Esophagus (tissue), 2 donors: ENCODE measurements at regions not wholly inside any gene's neighbourhood (a gene's known extent, or its start where the extent isn't known, plus 50 kb on each side); places are given as distances from the start of the nearest gene placed in this dataset.
"Not testable (repeated sequence)": the region's sequence is repeated elsewhere in the genome, so short reads cannot be mapped to it uniquely, and the experiment has no call there.

Experiments
- H3K27ac ChIP-seq, 2 donors: one replicate each; pipeline ENCODE4 v1.5.1; 2013; ENCODE audit warnings: low read depth in 2 of 2, mild to moderate bottlenecking in 2 of 2, inconsistent platforms in 1 of 2, low read length in 1 of 2, moderate library complexity in 1 of 2
- H3K27me3 ChIP-seq, 2 donors: one replicate each; pipeline ENCODE4 v1.6.1; 2013; ENCODE audit warnings: low read length in 2 of 2, control low read depth in 1 of 2, mild to moderate bottlenecking in 1 of 2; ENCODE audit not compliant: insufficient read depth in 2 of 2, control insufficient read depth in 1 of 2
- H3K36me3 ChIP-seq, 2 donors: one replicate each; pipeline ENCODE4 v1.6.1; 2013; ENCODE audit warnings: low read length in 1 of 2; ENCODE audit not compliant: control insufficient read depth in 2 of 2, insufficient read depth in 2 of 2
- H3K4me1 ChIP-seq, 2 donors: one replicate each; pipeline ENCODE4 v1.6.1; 2013; ENCODE audit warnings: low read length in 1 of 2; ENCODE audit not compliant: control insufficient read depth in 2 of 2, insufficient read depth in 2 of 2
- H3K4me3 ChIP-seq, 2 donors: one replicate each; pipeline ENCODE4 v1.5.1; 2013; ENCODE audit warnings: low read length in 2 of 2, mild to moderate bottlenecking in 2 of 2, low read depth in 1 of 2, moderate library complexity in 1 of 2
- H3K9me3 ChIP-seq, 2 donors: one replicate each; pipeline ENCODE4 v1.6.1; 2013; ENCODE audit warnings: mild to moderate bottlenecking in 2 of 2, low read depth in 1 of 2, low read length in 1 of 2, moderate library complexity in 1 of 2; ENCODE audit not compliant: control insufficient read depth in 2 of 2, insufficient read depth in 1 of 2
- WGBS, 2 donors: extraction: QIAGEN DNeasy Blood & Tissue Kit; methylation state at CpG; one replicate each; pipeline ENCODE4 v1.1.7; 2013; 5-methylcytosine and 5-hydroxymethylcytosine counted together
- donor health status: healthy with polysubstance abuse.
- donor health status: Bipolar disorder and iron deficiency.

GRCh38 chr2:8253781-8254180 lies 428.1 kb upstream of the ID2 start:
- H3K36me3 ChIP-seq, result no peaks in the 10 kb centered on the region
- no peaks in the 10 kb centered on the region for H3K4me1 ChIP-seq
- H3K4me3 ChIP-seq, result no peak overlapping the region
- H3K9me3 ChIP-seq, result peaks cover 0 to 4% of the 10 kb centered on the region in 2 donors
- 94 to 96% methylated on average over 2 of the region's 2 CpGs for WGBS, 2 donors
- no peak overlapping the region for H3K27ac ChIP-seq
- no peaks in the 10 kb centered on the region for H3K27me3 ChIP-seq

- H3K4me3 ChIP-seq, H3K9me3 ChIP-seq, H3K27ac ChIP-seq, H3K4me1 ChIP-seq, H3K36me3 ChIP-seq, H3K27me3 ChIP-seq: not testable (repeated sequence)
Observed at GRCh38 chr2:8254214-8254613, 427.6 kb upstream of the ID2 start.

GRCh38 chr2:8254791-8255447 lies 426.9 kb upstream of the ID2 start:
- peaks cover 0 to 4% of the 10 kb centered on the region in 2 donors for H3K9me3 ChIP-seq
- H3K4me3 ChIP-seq, result no peak overlapping the region
- no peaks in the 10 kb centered on the region for H3K4me1 ChIP-seq
- no peak overlapping the region for H3K27ac ChIP-seq
- no peaks in the 10 kb centered on the region for H3K36me3 ChIP-seq
- 94 to 96% methylated on average over 7 of the region's 7 CpGs for WGBS, 2 donors
- no peaks in the 10 kb centered on the region for H3K27me3 ChIP-seq

GRCh38 chr2:8255448-8255800 lies 426.4 kb upstream of the ID2 start:
- WGBS, 2 donors, result 99 to 100% methylated on average over 1 of the region's 1 CpG
- no peaks in the 10 kb centered on the region for H3K36me3 ChIP-seq
- no peaks in the 10 kb centered on the region for H3K4me1 ChIP-seq
- peaks cover 0 to 4% of the 10 kb centered on the region in 2 donors for H3K9me3 ChIP-seq
- H3K4me3 ChIP-seq, result no peak overlapping the region
- no peak overlapping the region for H3K27ac ChIP-seq
- H3K27me3 ChIP-seq, result no peaks in the 10 kb centered on the region

GRCh38 chr2:8256905-8257304 lies 425.0 kb upstream of the ID2 start:
- Histone ChIP-seq H3K36me3 (no peaks in the 10 kb centered on the region), H3K4me1 (no peaks in the 10 kb centered on the region), H3K4me3 (no peak overlapping the region), H3K27me3 (no peaks in the 10 kb centered on the region), H3K9me3 (no peaks in the 10 kb centered on the region), H3K27ac (no peak overlapping the region)
- 80 to 88% methylated on average over 6 of the region's 6 CpGs for WGBS, 2 donors

GRCh38 chr2:8257502-8257901 lies 424.4 kb upstream of the ID2 start:
- Histone ChIP-seq H3K36me3 (no peaks in the 10 kb centered on the region), H3K27ac (no peak overlapping the region), H3K4me1 (no peaks in the 10 kb centered on the region), H3K4me3 (no peak overlapping the region), H3K9me3 (no peaks in the 10 kb centered on the region), H3K27me3 (no peaks in the 10 kb centered on the region)
- 54 to 67% methylated on average over 4 of the region's 4 CpGs for WGBS, 2 donors

GRCh38 chr2:8258406-8258805 lies 423.4 kb upstream of the ID2 start:
- Histone ChIP-seq H3K4me1 (no peaks in the 10 kb centered on the region), H3K27ac (no peak overlapping the region), H3K27me3 (no peaks in the 10 kb centered on the region), H3K36me3 (no peaks in the 10 kb centered on the region), H3K9me3 (no peaks in the 10 kb centered on the region), H3K4me3 (no peak overlapping the region)
- WGBS, 2 donors, result 98% methylated on average over 4 of the region's 4 CpGs

- no peaks in the 10 kb centered on the region for H3K4me1 ChIP-seq
- 92 to 93% methylated on average over 4 of the region's 4 CpGs for WGBS, 2 donors
- no peaks in the 10 kb centered on the region for H3K9me3 ChIP-seq
- H3K27ac ChIP-seq, result no peak overlapping the region
- no peak overlapping the region for H3K4me3 ChIP-seq
- no peaks in the 10 kb centered on the region for H3K27me3 ChIP-seq
- no peaks in the 10 kb centered on the region for H3K36me3 ChIP-seq
Observed at GRCh38 chr2:8259106-8259840, 422.6 kb upstream of the ID2 start.

GRCh38 chr2:8259841-8260178 lies 422.0 kb upstream of the ID2 start:
- Histone ChIP-seq H3K4me1 (no peaks in the 10 kb centered on the region), H3K4me3 (no peak overlapping the region), H3K27me3 (no peaks in the 10 kb centered on the region), H3K9me3 (no peaks in the 10 kb centered on the region), H3K36me3 (no peaks in the 10 kb centered on the region), H3K27ac (no peak overlapping the region)
- WGBS, 2 donors, result 93 to 95% methylated on average over 5 of the region's 5 CpGs

GRCh38 chr2:8260213-8260612 lies 421.6 kb upstream of the ID2 start:
- H3K4me1 ChIP-seq, result no peaks in the 10 kb centered on the region
- H3K9me3 ChIP-seq, result no peaks in the 10 kb centered on the region
- H3K36me3 ChIP-seq, result no peaks in the 10 kb centered on the region
- no peak overlapping the region for H3K4me3 ChIP-seq
- no peak overlapping the region for H3K27ac ChIP-seq
- WGBS, 2 donors, result 84 to 88% methylated on average over 11 of the region's 11 CpGs
- no peaks in the 10 kb centered on the region for H3K27me3 ChIP-seq
